GM23338 (cell line): ENCODE measurements at regions not wholly inside any gene's neighbourhood (a gene's known extent, or its start where the extent isn't known, plus 50 kb on each side); places are given as distances from the start of the nearest gene placed in this dataset.

Source experiments
- ATAC-seq: fragments of 200-7000 bp; cut with Tn5 transposase; 3 replicates; pipeline ENCODE4 v1.9.1; 2020
- DNase-seq: peaks from one replicate; pipeline ENCODE4 v3.0.0-alpha.2; 2015; ENCODE audit warnings: low spot score
- H2AFZ ChIP-seq: fragments of 200-600 bp; sonication (generic); 2 replicates; pipeline ENCODE4 v1.8.0; 2016; ENCODE audit warnings: antibody characterized with exemption, mild to moderate bottlenecking, moderate library complexity
- H3F3A ChIP-seq: fragments of 200-600 bp; sonication (generic); replicated peaks from 2 replicates; pipeline ENCODE4 v1.8.0; 2017; ENCODE audit warnings: antibody characterized with exemption, mixed run types, low read depth
- H3K27ac ChIP-seq: fragments of 200-600 bp; sonication (generic); 2 replicates; pipeline ENCODE4 v1.6.1; 2016; ENCODE audit warnings: low read depth
- H3K27me3 ChIP-seq: fragments of 200-600 bp; sonication (generic); 2 replicates; pipeline ENCODE4 v1.8.0; 2016; ENCODE audit warnings: mild to moderate bottlenecking, mixed run types, moderate library complexity; ENCODE audit not compliant: insufficient read depth
- H3K36me3 ChIP-seq: fragments of 200-600 bp; sonication (generic); 2 replicates; pipeline ENCODE4 v1.8.0; 2016; ENCODE audit warnings: mild to moderate bottlenecking; ENCODE audit not compliant: insufficient read depth
- H3K4me1 ChIP-seq: fragments of 200-600 bp; sonication (generic); 2 replicates; pipeline ENCODE4 v1.8.0; 2016; ENCODE audit warnings: mild to moderate bottlenecking, moderate library complexity; ENCODE audit not compliant: insufficient read depth
- H3K4me2 ChIP-seq: fragments of 200-600 bp; sonication (generic); 2 replicates; pipeline ENCODE4 v1.7.1; 2017; ENCODE audit warnings: mixed run types
- H3K4me3 ChIP-seq: fragments of 200-600 bp; sonication (generic); 2 replicates; pipeline ENCODE4 v1.6.1; 2016; ENCODE audit warnings: mixed run types
- H3K79me2 ChIP-seq: fragments of 200-600 bp; sonication (generic); replicated peaks from 2 replicates; pipeline ENCODE4 v1.8.0; 2017; ENCODE audit warnings: mild to moderate bottlenecking; ENCODE audit not compliant: insufficient read depth
- H3K9me2 ChIP-seq: fragments of 200-600 bp; sonication (generic); 2 replicates; pipeline ENCODE4 v1.8.0; 2017; ENCODE audit not compliant: insufficient read depth
- H4K20me1 ChIP-seq: fragments of 200-600 bp; sonication (generic); replicated peaks from 2 replicates; pipeline ENCODE4 v1.8.0; 2017; ENCODE audit warnings: mild to moderate bottlenecking; ENCODE audit not compliant: insufficient read depth
- H3K27ac Mint-ChIP-seq: 2 replicates; pipeline ENCODE4 v1.8.0; 2020; ENCODE audit warnings: inconsistent platforms, mild to moderate bottlenecking, moderate library complexity, mixed read lengths
- H3K27me3 Mint-ChIP-seq: 3 replicates; pipeline ENCODE4 v1.8.0; 2022; ENCODE audit warnings: low read depth, mild to moderate bottlenecking, moderate library complexity, mixed read lengths, inconsistent platforms; ENCODE audit not compliant: insufficient read depth, poor library complexity
- H3K36me3 Mint-ChIP-seq: 3 replicates; pipeline ENCODE4 v1.8.0; 2021; ENCODE audit warnings: low read depth, mild to moderate bottlenecking, inconsistent platforms, moderate library complexity, mixed read lengths
- H3K4me1 Mint-ChIP-seq: 3 replicates; pipeline ENCODE4 v1.8.0; 2020; ENCODE audit warnings: mild to moderate bottlenecking, inconsistent platforms, mixed read lengths
- H3K4me3 Mint-ChIP-seq: 3 replicates; pipeline ENCODE4 v1.8.0; 2021; ENCODE audit warnings: moderate library complexity, mild to moderate bottlenecking, inconsistent platforms, mixed read lengths
- H3K9me3 Mint-ChIP-seq: 3 replicates; pipeline ENCODE4 v1.8.0; 2020; ENCODE audit warnings: moderate library complexity, mild to moderate bottlenecking, inconsistent platforms, mixed read lengths
- CREB1 ChIP-seq: fragments of 250-450 bp; sonication (Bioruptor Pico); IDR thresholded peaks from 2 replicates; pipeline ENCODE4 v1.5.0; 2020; ENCODE audit warnings: low read depth, mild to moderate bottlenecking, moderate library complexity
- EZH2 ChIP-seq: fragments of 200-600 bp; sonication (generic); IDR thresholded peaks from one replicate; pipeline ENCODE4 v1.8.0; 2017; ENCODE audit warnings: antibody characterized with exemption, mild to moderate bottlenecking, low read depth; ENCODE audit not compliant: unreplicated experiment
- EZH2phosphoT487 ChIP-seq: fragments of 200-600 bp; sonication (generic); IDR thresholded peaks from one replicate; pipeline ENCODE4 v1.8.1; 2018; ENCODE audit warnings: antibody characterized with exemption; ENCODE audit not compliant: unreplicated experiment
- JUNB ChIP-seq: IDR thresholded peaks from one replicate; pipeline ENCODE4 v1.6.1; 2016; ENCODE audit warnings: antibody characterized with exemption; ENCODE audit not compliant: unreplicated experiment
- NANOG ChIP-seq: IDR thresholded peaks from 2 replicates; pipeline ENCODE4 v1.6.1; 2016; ENCODE audit warnings: antibody characterized with exemption, borderline replicate concordance
- POLR2AphosphoS5 ChIP-seq: IDR thresholded peaks from 2 replicates; pipeline ENCODE4 v1.6.1; 2016; ENCODE audit warnings: antibody characterized with exemption, low read depth
- STAT1 ChIP-seq: IDR thresholded peaks from one replicate; pipeline ENCODE4 v1.6.1; 2016; ENCODE audit warnings: antibody characterized with exemption; ENCODE audit not compliant: unreplicated experiment
- ZNF114 ChIP-seq: fragments of 250-450 bp; sonication (Bioruptor Pico); IDR thresholded peaks from 2 replicates; pipeline ENCODE4 v1.5.0; 2020; ENCODE audit warnings: mild to moderate bottlenecking, moderate library complexity
- ZNF331 ChIP-seq: fragments of 250-450 bp; sonication (Bioruptor Pico); IDR thresholded peaks from 2 replicates; pipeline ENCODE4 v1.5.0; 2020; ENCODE audit warnings: low read depth, mild to moderate bottlenecking, moderate library complexity
- TF ChIP-seq, protein P1 (sequence below), 2 experiments: fragments of 200-600 bp in 1 of 2; sonication (generic) in 1 of 2; conservative IDR thresholded peaks; 2 replicates each; pipeline versions ENCODE4 v1.5.1 to v1.6.1; 2016 to 2017; ENCODE audit warnings: antibody characterized with exemption in 2 of 2, low read depth in 2 of 2, mild to moderate bottlenecking in 2 of 2, moderate library complexity in 1 of 2
- TF ChIP-seq, protein P2 (sequence below): IDR thresholded peaks from 2 replicates; pipeline ENCODE4 v1.6.1; 2016; ENCODE audit warnings: antibody characterized with exemption
- TF ChIP-seq, protein P3 (sequence below): fragments of 250-450 bp; sonication (Bioruptor Pico); IDR thresholded peaks from 2 replicates; pipeline ENCODE4 v1.5.0; 2020; ENCODE audit warnings: mild to moderate bottlenecking, moderate library complexity
- TF ChIP-seq, protein P4 (sequence below): IDR thresholded peaks from one replicate; pipeline ENCODE4 v1.6.1; 2018; ENCODE audit warnings: antibody characterized with exemption; ENCODE audit not compliant: unreplicated experiment

DNA sequence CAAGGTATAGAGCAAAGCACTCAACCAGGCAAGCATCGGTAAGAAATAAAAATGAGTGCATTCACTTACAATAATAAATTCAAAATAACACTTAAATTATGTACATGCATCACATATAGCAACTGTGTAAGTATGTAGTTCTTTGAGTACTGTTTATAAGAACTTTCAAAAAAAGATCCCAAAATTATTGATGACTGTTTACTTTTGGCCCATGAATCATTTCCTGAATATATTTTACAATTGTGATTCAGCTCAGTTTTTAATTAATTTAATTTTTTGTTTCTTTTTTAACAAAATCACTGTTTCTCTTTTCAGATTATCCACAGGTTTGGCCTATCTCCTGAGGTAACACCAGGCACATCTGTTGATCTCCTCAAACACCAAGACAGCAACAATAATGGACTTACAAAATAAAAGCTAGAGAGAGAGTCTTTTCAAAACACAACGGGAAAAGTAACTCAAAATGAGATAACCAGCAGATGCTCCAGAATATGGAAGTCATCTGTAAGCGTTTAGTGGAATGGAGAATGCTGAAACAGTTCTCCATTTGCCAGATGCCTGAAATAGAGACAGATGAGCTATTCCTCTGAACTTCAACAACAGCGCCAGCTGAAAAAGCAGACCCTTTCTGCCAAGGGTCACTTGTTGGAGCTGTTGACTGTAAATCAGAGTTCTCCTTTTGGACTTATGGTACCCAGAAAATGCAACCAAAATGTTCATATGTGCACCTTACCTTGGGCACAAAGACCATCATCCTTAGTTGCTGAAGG, 348.6 kb upstream of the RGMB start:
- no peak for ATAC-seq
- peaks cover 3% of the 10 kb centered on the region; the same call in 1 of the 3 replicates for H3K9me3 Mint-ChIP-seq
- no peak overlapping the region for H3K4me2 ChIP-seq

More for the DNA sequence above, 348.6 kb upstream of the RGMB start:
- no peaks in the 10 kb centered on the region for H3K9me2 ChIP-seq
- H3K4me1 ChIP-seq = peaks cover 12% of the 10 kb centered on the region
- H3F3A ChIP-seq = no peaks in the 10 kb centered on the region
- peaks cover 2% of the 10 kb centered on the region; the same call in 1 of the 3 replicates for H3K36me3 Mint-ChIP-seq
- no peaks in the 10 kb centered on the region for H3K36me3 ChIP-seq
- no peak overlapping the region for H3K4me3 Mint-ChIP-seq
- no peak for DNase-seq
- no peak overlapping the region for H3K27ac ChIP-seq
- no peaks in the 10 kb centered on the region for H4K20me1 ChIP-seq
- peaks cover 9% of the 10 kb centered on the region for H3K4me1 Mint-ChIP-seq
- H3K27me3 ChIP-seq = no peaks in the 10 kb centered on the region
- H3K79me2 ChIP-seq = no peaks in the 10 kb centered on the region
- no peak overlapping the region for H3K4me3 ChIP-seq
- no peak overlapping the region for H2AFZ ChIP-seq
- H3K27me3 Mint-ChIP-seq = no peaks in the 10 kb centered on the region
- TF ChIP-seq EZH2phosphoT487 (no peak), NANOG (no peak), ZNF331 (no peak), STAT1 (no peak), CREB1 (no peak), EZH2 (no peak), JUNB (no peak), POLR2AphosphoS5 (no peak), ZNF114 (no peak)
- TF ChIP-seq, protein P1, sequence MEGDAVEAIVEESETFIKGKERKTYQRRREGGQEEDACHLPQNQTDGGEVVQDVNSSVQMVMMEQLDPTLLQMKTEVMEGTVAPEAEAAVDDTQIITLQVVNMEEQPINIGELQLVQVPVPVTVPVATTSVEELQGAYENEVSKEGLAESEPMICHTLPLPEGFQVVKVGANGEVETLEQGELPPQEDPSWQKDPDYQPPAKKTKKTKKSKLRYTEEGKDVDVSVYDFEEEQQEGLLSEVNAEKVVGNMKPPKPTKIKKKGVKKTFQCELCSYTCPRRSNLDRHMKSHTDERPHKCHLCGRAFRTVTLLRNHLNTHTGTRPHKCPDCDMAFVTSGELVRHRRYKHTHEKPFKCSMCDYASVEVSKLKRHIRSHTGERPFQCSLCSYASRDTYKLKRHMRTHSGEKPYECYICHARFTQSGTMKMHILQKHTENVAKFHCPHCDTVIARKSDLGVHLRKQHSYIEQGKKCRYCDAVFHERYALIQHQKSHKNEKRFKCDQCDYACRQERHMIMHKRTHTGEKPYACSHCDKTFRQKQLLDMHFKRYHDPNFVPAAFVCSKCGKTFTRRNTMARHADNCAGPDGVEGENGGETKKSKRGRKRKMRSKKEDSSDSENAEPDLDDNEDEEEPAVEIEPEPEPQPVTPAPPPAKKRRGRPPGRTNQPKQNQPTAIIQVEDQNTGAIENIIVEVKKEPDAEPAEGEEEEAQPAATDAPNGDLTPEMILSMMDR (conservative IDR thresholded peaks at IDR 0.05; ENCODE audit: low read depth in 2 of 2) = no peak
- TF ChIP-seq, protein P2, sequence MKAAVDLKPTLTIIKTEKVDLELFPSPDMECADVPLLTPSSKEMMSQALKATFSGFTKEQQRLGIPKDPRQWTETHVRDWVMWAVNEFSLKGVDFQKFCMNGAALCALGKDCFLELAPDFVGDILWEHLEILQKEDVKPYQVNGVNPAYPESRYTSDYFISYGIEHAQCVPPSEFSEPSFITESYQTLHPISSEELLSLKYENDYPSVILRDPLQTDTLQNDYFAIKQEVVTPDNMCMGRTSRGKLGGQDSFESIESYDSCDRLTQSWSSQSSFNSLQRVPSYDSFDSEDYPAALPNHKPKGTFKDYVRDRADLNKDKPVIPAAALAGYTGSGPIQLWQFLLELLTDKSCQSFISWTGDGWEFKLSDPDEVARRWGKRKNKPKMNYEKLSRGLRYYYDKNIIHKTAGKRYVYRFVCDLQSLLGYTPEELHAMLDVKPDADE = no peak
- TF ChIP-seq, protein P3, sequence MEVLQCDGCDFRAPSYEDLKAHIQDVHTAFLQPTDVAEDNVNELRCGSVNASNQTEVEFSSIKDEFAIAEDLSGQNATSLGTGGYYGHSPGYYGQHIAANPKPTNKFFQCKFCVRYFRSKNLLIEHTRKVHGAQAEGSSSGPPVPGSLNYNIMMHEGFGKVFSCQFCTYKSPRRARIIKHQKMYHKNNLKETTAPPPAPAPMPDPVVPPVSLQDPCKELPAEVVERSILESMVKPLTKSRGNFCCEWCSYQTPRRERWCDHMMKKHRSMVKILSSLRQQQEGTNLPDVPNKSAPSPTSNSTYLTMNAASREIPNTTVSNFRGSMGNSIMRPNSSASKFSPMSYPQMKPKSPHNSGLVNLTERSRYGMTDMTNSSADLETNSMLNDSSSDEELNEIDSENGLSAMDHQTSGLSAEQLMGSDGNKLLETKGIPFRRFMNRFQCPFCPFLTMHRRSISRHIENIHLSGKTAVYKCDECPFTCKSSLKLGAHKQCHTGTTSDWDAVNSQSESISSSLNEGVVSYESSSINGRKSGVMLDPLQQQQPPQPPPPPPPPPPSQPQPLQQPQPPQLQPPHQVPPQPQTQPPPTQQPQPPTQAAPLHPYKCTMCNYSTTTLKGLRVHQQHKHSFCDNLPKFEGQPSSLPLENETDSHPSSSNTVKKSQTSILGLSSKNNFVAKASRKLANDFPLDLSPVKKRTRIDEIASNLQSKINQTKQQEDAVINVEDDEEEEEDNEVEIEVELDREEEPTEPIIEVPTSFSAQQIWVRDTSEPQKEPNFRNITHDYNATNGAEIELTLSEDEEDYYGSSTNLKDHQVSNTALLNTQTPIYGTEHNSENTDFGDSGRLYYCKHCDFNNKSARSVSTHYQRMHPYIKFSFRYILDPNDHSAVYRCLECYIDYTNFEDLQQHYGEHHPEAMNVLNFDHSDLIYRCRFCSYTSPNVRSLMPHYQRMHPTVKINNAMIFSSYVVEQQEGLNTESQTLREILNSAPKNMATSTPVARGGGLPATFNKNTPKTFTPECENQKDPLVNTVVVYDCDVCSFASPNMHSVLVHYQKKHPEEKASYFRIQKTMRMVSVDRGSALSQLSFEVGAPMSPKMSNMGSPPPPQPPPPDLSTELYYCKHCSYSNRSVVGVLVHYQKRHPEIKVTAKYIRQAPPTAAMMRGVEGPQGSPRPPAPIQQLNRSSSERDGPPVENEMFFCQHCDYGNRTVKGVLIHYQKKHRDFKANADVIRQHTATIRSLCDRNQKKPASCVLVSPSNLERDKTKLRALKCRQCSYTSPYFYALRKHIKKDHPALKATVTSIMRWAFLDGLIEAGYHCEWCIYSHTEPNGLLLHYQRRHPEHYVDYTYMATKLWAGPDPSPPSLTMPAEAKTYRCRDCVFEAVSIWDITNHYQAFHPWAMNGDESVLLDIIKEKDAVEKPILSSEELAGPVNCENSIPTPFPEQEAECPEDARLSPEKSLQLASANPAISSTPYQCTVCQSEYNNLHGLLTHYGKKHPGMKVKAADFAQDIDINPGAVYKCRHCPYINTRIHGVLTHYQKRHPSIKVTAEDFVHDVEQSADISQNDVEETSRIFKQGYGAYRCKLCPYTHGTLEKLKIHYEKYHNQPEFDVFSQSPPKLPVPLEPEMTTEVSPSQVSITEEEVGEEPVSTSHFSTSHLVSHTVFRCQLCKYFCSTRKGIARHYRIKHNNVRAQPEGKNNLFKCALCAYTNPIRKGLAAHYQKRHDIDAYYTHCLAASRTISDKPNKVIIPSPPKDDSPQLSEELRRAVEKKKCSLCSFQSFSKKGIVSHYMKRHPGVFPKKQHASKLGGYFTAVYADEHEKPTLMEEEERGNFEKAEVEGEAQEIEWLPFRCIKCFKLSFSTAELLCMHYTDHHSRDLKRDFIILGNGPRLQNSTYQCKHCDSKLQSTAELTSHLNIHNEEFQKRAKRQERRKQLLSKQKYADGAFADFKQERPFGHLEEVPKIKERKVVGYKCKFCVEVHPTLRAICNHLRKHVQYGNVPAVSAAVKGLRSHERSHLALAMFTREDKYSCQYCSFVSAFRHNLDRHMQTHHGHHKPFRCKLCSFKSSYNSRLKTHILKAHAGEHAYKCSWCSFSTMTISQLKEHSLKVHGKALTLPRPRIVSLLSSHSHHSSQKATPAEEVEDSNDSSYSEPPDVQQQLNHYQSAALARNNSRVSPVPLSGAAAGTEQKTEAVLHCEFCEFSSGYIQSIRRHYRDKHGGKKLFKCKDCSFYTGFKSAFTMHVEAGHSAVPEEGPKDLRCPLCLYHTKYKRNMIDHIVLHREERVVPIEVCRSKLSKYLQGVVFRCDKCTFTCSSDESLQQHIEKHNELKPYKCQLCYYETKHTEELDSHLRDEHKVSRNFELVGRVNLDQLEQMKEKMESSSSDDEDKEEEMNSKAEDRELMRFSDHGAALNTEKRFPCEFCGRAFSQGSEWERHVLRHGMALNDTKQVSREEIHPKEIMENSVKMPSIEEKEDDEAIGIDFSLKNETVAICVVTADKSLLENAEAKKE (CRISPR knock-in tag) = no peak
- TF ChIP-seq, protein P4, sequence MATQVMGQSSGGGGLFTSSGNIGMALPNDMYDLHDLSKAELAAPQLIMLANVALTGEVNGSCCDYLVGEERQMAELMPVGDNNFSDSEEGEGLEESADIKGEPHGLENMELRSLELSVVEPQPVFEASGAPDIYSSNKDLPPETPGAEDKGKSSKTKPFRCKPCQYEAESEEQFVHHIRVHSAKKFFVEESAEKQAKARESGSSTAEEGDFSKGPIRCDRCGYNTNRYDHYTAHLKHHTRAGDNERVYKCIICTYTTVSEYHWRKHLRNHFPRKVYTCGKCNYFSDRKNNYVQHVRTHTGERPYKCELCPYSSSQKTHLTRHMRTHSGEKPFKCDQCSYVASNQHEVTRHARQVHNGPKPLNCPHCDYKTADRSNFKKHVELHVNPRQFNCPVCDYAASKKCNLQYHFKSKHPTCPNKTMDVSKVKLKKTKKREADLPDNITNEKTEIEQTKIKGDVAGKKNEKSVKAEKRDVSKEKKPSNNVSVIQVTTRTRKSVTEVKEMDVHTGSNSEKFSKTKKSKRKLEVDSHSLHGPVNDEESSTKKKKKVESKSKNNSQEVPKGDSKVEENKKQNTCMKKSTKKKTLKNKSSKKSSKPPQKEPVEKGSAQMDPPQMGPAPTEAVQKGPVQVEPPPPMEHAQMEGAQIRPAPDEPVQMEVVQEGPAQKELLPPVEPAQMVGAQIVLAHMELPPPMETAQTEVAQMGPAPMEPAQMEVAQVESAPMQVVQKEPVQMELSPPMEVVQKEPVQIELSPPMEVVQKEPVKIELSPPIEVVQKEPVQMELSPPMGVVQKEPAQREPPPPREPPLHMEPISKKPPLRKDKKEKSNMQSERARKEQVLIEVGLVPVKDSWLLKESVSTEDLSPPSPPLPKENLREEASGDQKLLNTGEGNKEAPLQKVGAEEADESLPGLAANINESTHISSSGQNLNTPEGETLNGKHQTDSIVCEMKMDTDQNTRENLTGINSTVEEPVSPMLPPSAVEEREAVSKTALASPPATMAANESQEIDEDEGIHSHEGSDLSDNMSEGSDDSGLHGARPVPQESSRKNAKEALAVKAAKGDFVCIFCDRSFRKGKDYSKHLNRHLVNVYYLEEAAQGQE = no peak
- no peak overlapping the region for H3K27ac Mint-ChIP-seq
